Smooth muscle cell (in vitro differentiated cells): ENCODE measurements at regions not wholly inside any gene's neighbourhood (a gene's known extent, or its start where the extent isn't known, plus 50 kb on each side); places are given as distances from the start of the nearest gene placed in this dataset.

Source experiments
- DNase-seq: peaks from one replicate; lab custom pipeline; 2025; ENCODE audit not compliant: unreplicated experiment; lab: John Stamatoyannopoulos, UW
- H2AFZ ChIP-seq: fragments of 200-600 bp; sonication (generic); 2 replicates; pipeline ENCODE4 v1.6.0; 2016; ENCODE audit warnings: antibody characterized with exemption, low read depth, mild to moderate bottlenecking
- H3F3A ChIP-seq: fragments of 200-600 bp; sonication (generic); 2 replicates; pipeline ENCODE4 v1.6.0; 2017; ENCODE audit warnings: antibody characterized with exemption, low read depth
- H3K27ac ChIP-seq: fragments of 200-600 bp; sonication (generic); 2 replicates; pipeline ENCODE4 v1.5.1; 2016; ENCODE audit warnings: low read depth, mild to moderate bottlenecking
- H3K27me3 ChIP-seq: fragments of 200-600 bp; sonication (generic); 2 replicates; pipeline ENCODE4 v1.6.1; 2016; ENCODE audit warnings: low read depth, mild to moderate bottlenecking
- H3K36me3 ChIP-seq: fragments of 200-600 bp; sonication (generic); 2 replicates; pipeline ENCODE4 v1.5.1; 2016; ENCODE audit warnings: low read depth
- H3K4me1 ChIP-seq: fragments of 200-600 bp; sonication (generic); 2 replicates; pipeline ENCODE4 v1.5.1; 2016; ENCODE audit warnings: low read depth
- H3K4me2 ChIP-seq: fragments of 200-600 bp; sonication (generic); 2 replicates; pipeline ENCODE4 v1.6.0; 2016; ENCODE audit warnings: mild to moderate bottlenecking
- H3K4me3 ChIP-seq: fragments of 200-600 bp; sonication (generic); 2 replicates; pipeline ENCODE4 v1.5.1; 2016; ENCODE audit warnings: mild to moderate bottlenecking
- H3K79me2 ChIP-seq: fragments of 200-600 bp; sonication (generic); 2 replicates; pipeline ENCODE4 v1.6.0; 2016; ENCODE audit warnings: low read depth, mild to moderate bottlenecking
- H3K9ac ChIP-seq: fragments of 200-600 bp; sonication (generic); 2 replicates; pipeline ENCODE4 v1.6.0; 2016; ENCODE audit warnings: low read depth
- H3K9me3 ChIP-seq: fragments of 200-600 bp; sonication (generic); replicated peaks from 2 replicates; pipeline ENCODE4 v1.5.1; 2016; ENCODE audit warnings: low read depth
- H4K20me1 ChIP-seq: fragments of 200-600 bp; sonication (generic); 2 replicates; pipeline ENCODE4 v1.6.0; 2016; ENCODE audit warnings: low read depth
- WGBS: methylation state at CpG from one replicate; pipeline ENCODE4 v1.1.7; 2016; ENCODE audit warnings: low lambda C conversion rate; 5-methylcytosine and 5-hydroxymethylcytosine counted together
- TF ChIP-seq, protein P1 (sequence below): fragments of 200-600 bp; sonication (generic); IDR thresholded peaks from 2 replicates; pipeline ENCODE4 v1.5.1; 2017; ENCODE audit warnings: borderline replicate concordance, mild to moderate bottlenecking, antibody characterized with exemption; ENCODE audit not compliant: insufficient read depth, poor library complexity, severe bottlenecking

- Histone ChIP-seq H3K4me3 (no peak overlapping the region), H3K79me2 (no peaks in the 10 kb centered on the region), H3K9me3 (no peaks in the 10 kb centered on the region), H4K20me1 (no peaks in the 10 kb centered on the region), H3K36me3 (no peaks in the 10 kb centered on the region), H3K27me3 (no peaks in the 10 kb centered on the region), H3K4me1 (no peaks in the 10 kb centered on the region), H2AFZ (no peak overlapping the region), H3K9ac (no peak overlapping the region), H3K4me2 (no peak overlapping the region), H3F3A (no peaks in the 10 kb centered on the region), H3K27ac (no peak overlapping the region)
- DNase-seq: no peak
- TF ChIP-seq, protein P1, sequence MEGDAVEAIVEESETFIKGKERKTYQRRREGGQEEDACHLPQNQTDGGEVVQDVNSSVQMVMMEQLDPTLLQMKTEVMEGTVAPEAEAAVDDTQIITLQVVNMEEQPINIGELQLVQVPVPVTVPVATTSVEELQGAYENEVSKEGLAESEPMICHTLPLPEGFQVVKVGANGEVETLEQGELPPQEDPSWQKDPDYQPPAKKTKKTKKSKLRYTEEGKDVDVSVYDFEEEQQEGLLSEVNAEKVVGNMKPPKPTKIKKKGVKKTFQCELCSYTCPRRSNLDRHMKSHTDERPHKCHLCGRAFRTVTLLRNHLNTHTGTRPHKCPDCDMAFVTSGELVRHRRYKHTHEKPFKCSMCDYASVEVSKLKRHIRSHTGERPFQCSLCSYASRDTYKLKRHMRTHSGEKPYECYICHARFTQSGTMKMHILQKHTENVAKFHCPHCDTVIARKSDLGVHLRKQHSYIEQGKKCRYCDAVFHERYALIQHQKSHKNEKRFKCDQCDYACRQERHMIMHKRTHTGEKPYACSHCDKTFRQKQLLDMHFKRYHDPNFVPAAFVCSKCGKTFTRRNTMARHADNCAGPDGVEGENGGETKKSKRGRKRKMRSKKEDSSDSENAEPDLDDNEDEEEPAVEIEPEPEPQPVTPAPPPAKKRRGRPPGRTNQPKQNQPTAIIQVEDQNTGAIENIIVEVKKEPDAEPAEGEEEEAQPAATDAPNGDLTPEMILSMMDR: no peak
- 98% methylated on average over 5 of the region's 5 CpGs for WGBS
Observed at GRCh38 chr11:92768121-92768840, 201.2 kb upstream of the MTNR1B start.

DNA sequence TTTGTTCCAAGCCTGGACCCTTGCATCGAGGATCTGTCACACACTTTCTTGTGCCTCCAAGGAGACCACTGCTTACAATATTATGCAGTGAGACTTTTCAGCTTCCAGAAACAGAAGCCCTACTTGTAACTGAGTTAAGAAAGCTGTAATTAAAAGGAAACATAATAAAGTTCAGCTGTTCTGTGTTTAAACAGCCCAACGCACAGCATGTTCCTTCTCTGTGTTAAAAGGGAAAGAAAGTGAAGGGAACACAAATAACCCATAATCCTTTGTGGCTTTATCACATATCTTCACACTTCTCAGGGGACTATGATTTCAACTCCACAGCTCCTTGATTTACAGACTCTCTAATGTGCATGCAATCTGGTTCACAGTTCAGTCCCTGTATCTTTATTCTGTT, 200.3 kb upstream of the MTNR1B start:
- no peaks in the 10 kb centered on the region for H3F3A ChIP-seq
- no peaks in the 10 kb centered on the region for H3K4me1 ChIP-seq
- no peak overlapping the region for H3K4me2 ChIP-seq
- no peak overlapping the region for H2AFZ ChIP-seq
- no peaks in the 10 kb centered on the region for H3K79me2 ChIP-seq
- H3K36me3 ChIP-seq: no peaks in the 10 kb centered on the region
- peaks cover 6% of the 10 kb centered on the region for H3K27me3 ChIP-seq
- WGBS: 43% methylated on average over 2 of the region's 2 CpGs
- H3K27ac ChIP-seq: no peak overlapping the region
- H3K9me3 ChIP-seq: no peaks in the 10 kb centered on the region
- TF ChIP-seq, protein P1: no peak
- H3K4me3 ChIP-seq: no peak overlapping the region
- DNase-seq: no peak
- no peaks in the 10 kb centered on the region for H4K20me1 ChIP-seq
- H3K9ac ChIP-seq: no peak overlapping the region

GRCh38 chr11:92770419-92770818, 199.0 kb upstream of the MTNR1B start:
- 87% methylated on average over 7 of the region's 7 CpGs for WGBS
- H3K79me2 ChIP-seq: no peaks in the 10 kb centered on the region
- no peak overlapping the region for H2AFZ ChIP-seq
- H3K9me3 ChIP-seq: no peaks in the 10 kb centered on the region
- no peak overlapping the region for H3K4me3 ChIP-seq
- H3K36me3 ChIP-seq: no peaks in the 10 kb centered on the region
- no peak overlapping the region for H3K9ac ChIP-seq
- H3K27ac ChIP-seq: no peak overlapping the region
- no peaks in the 10 kb centered on the region for H3F3A ChIP-seq
- H3K4me1 ChIP-seq: no peaks in the 10 kb centered on the region
- no peaks in the 10 kb centered on the region for H4K20me1 ChIP-seq
- no peak overlapping the region for H3K4me2 ChIP-seq
- H3K27me3 ChIP-seq: peaks cover 16% of the 10 kb centered on the region
- TF ChIP-seq, protein P1: no peak
- no peak for DNase-seq

DNA sequence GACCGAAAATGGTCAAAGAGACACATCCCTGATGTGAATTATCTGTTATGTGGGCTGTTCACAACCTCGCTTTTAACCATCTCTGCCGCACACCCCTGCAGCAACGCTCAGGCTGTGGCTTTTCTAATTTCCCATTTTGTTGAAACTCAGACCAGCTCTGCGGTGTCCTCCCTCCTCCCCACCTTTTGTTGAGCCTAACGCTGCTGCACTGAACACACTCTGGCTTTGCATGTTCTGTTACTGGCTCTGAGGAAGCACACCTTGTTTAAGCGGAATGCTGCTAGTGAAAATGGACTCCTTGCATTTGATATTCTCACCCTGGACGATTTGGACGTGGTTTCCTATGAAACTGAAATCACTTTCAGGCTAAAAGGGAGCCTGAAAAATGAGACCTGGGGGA, 198.5 kb upstream of the MTNR1B start:
- 96% methylated on average over 9 of the region's 9 CpGs for WGBS
- Histone ChIP-seq H3K79me2 (no peaks in the 10 kb centered on the region), H3K4me3 (no peak overlapping the region), H3K27ac (no peak overlapping the region), H3K4me2 (no peak overlapping the region), H4K20me1 (no peaks in the 10 kb centered on the region), H3K4me1 (no peaks in the 10 kb centered on the region), H3K9ac (no peak overlapping the region), H2AFZ (no peak overlapping the region), H3F3A (no peaks in the 10 kb centered on the region), H3K27me3 (peaks cover 17% of the 10 kb centered on the region), H3K9me3 (no peaks in the 10 kb centered on the region), H3K36me3 (no peaks in the 10 kb centered on the region)
- TF ChIP-seq, protein P1: no peak
- no peak for DNase-seq
